GM20000 (cell line): ENCODE measurements at regions not wholly inside any gene's neighbourhood (a gene's known extent, or its start where the extent isn't known, plus 50 kb on each side); places are given as distances from the start of the nearest gene placed in this dataset.

Source experiments
- DNase-seq: peaks from one replicate; pipeline ENCODE4 v3.0.0; 2012; ENCODE audit warnings: low spot score
- TF ChIP-seq, protein P1 (sequence below): IDR thresholded peaks from 2 replicates; pipeline ENCODE4 v1.5.1; 2012; ENCODE audit warnings: mild to moderate bottlenecking, control low read depth; ENCODE audit errors: extremely low read depth, missing control alignments

DNA sequence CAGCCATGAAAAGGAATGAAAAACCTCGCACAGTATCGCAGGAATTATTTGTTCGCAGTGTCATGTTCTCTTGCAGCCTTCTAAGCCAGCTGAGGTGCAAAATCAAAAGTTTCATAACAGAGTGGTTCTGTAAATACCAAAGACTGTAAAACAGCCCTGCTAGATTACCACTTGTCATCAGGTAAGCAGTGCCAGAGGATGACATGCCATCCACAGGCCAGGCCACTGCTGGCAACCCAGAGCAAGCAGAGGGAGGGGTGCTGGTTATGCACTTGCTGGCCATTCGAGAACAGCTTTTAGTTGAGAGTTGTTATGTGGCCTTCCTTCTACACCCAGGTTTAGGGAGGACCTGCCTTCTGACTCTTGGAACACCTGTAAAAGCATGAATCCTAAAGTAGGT, 114.3 kb upstream of the MGAT5 start:
- no peak for DNase-seq
- TF ChIP-seq, protein P1, sequence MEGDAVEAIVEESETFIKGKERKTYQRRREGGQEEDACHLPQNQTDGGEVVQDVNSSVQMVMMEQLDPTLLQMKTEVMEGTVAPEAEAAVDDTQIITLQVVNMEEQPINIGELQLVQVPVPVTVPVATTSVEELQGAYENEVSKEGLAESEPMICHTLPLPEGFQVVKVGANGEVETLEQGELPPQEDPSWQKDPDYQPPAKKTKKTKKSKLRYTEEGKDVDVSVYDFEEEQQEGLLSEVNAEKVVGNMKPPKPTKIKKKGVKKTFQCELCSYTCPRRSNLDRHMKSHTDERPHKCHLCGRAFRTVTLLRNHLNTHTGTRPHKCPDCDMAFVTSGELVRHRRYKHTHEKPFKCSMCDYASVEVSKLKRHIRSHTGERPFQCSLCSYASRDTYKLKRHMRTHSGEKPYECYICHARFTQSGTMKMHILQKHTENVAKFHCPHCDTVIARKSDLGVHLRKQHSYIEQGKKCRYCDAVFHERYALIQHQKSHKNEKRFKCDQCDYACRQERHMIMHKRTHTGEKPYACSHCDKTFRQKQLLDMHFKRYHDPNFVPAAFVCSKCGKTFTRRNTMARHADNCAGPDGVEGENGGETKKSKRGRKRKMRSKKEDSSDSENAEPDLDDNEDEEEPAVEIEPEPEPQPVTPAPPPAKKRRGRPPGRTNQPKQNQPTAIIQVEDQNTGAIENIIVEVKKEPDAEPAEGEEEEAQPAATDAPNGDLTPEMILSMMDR: no peak

DNA sequence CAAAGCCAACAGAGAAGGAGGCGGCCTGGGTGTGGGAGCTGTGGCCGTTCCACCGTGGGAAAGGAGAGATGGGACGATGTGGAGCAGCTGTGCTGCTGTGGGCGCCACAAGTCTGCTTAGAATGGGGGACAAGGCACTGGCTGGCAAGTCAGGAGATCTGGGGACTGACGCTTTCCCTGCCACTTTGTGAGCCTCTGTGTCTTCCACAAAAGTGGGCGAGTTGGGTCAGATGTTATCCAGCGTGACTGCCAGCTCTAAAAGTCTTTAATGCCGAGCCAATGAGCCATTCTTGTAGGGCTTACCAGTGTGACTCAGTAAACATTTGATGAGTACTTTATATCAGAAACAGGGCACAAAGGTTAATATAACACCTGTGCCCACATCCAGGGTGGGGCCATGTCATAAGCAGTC, 113.6 kb upstream of the MGAT5 start:
- TF ChIP-seq, protein P1: no peak
- no peak for DNase-seq

DNA sequence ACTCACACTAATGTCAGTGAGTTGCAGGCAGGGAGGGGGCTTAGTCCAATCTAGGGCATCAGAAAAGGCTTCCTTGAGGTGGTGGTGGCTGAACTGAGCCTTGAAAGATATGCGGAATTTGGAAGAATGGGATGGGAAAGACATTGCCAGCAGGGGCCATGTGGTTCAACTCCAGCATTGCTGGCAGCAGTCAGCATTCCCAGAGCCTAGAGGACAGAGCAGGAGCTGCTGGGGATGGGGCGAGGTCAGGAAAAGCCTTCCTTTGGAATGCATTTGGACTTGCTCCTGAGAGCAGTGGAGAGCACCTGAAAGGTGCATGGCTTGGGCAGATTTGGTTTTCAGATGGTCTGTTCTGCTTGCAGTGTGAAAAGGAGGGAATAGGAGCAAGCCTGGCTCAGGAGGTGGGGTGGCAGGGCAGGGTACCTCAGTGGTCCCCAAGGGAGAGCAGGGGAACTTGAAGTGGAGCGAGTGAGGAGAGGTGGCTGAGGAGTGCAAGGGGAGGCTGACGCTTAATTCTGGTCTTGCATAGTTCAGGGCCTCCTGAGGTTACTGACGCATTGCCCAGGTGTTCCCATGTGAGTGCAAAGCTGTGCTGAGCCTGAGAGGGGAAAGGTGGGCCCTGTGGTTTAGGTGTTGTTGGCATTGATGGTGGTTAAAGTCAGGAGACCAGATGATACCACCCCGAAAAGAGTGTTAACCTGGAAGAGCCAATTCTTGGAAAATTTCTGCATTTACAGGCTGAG, 112.1 kb upstream of the MGAT5 start:
- TF ChIP-seq, protein P1: no peak

DNA sequence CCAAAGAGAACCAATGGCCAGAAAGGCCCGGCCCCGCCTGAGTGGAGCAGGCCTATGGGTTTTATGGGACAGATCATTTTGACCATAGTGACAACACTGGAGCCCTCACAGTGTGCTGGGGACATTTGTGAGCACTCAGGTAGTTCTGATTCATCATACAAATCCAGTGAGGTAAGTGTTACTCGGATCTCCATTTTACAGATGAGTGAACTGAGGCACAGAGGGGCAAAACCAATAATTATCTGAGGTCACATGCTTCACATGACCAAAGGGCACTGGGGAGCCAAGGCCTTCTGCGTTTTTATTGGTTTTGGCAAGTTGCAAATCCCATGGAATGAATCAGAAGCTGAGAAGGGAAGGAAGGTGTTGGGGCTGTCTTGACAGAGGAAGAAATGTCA, 111.5 kb upstream of the MGAT5 start:
- TF ChIP-seq, protein P1: no peak
- no peak for DNase-seq

More for the DNA sequence above, 112.1 kb upstream of the MGAT5 start:
- no peak for DNase-seq

DNA sequence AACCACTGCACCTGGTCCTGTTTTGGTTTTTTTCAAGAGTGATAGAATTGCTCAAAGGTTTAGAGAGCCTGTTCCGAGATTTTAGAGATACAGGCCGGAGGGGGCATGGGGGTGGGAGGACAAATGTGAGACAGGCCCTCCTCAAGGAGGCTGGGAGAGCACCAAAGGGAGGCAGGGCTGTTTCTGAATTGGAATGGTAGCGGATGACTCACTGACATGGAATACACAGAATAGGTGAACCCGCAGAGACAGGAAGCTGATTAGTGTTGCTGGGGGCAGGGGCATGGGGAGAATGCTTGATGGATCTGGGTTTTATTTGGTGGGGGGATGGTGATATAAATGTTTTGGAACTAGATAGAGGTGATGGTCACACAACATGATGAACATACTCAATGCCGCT, 111.0 kb upstream of the MGAT5 start:
- DNase-seq: no peak
- TF ChIP-seq, protein P1: no peak

DNA sequence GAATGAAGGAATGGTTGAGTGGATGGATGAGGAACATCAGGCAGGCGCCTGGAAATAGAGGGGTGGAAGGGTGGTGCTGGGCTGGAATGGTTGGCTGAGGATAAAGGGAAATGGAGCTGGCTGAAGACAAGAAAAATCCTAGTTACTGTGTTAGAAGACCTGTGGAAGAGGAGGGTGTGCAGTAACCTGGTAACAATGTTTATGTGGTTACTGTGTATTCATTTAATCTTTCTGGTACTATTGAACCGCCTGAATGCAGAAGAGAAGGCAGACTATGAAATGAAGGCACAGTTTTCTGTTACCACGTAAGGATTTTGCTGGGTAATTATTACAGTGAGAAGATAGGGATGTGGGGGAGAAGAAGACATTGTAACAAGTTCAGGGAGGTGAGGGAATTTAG, 110.3 kb upstream of the MGAT5 start:
- TF ChIP-seq, protein P1: no peak
- DNase-seq: no peak

DNA sequence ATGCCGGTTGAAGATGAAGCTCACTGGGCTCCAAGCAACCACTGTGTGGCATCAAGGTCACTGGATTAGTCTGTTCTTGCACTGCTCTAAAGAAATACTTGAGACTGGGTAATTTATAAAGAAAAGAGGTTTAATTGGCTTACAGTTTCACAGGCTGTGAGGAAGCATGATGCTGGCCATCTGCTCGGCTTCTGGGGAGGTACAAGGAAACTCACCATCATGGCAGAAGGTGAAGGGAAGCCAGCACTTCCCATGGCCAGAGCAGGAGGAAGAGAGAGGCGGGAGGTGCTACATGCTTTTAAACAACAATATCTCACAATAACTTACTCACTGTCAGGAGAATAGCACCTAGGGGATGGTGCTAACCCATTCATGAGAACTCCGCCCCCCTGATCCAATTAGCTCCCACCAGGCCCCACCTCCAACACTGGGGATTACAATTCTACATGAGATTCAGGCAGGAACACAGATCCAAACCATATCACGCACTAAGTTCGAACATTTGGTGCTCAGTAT, 109.7 kb upstream of the MGAT5 start:
- no peak for DNase-seq
- TF ChIP-seq, protein P1: no peak
